ENCODE measurements at regions not wholly inside any gene's neighbourhood (a gene's known extent, or its start where the extent isn't known, plus 50 kb on each side); places are given as distances from the start of the nearest gene placed in this dataset.

- TF ChIP-seq CTCF (IDR thresholded peaks at IDR 0.05; ENCODE audit: borderline replicate concordance, extremely low read depth, insufficient read depth), result no peak
These were observed 168.3 kb downstream of the PIK3R1 start for GRCh38 chr5:68383888-68384310.

GRCh38 chr5:68384936-68385594 lies 169.5 kb downstream of the PIK3R1 start:
- Histone ChIP-seq H3K4me1 (ENCODE audit: control insufficient read depth in 2 of 3, insufficient read depth in 2 of 3, low read depth in 1 of 3, low read length in 3 of 3) (no peaks in the 10 kb centered on the region), H3K27ac (ENCODE audit: low read depth in 2 of 2, low read length in 2 of 2) (no peak overlapping the region), H3K36me3 (ENCODE audit: control insufficient read depth in 2 of 3, insufficient read depth in 3 of 3, low read length in 3 of 3) (no peaks in the 10 kb centered on the region), H3K4me3 (ENCODE audit: low read length in 3 of 3) (no peak overlapping the region), H3K9me3 (ENCODE audit: control insufficient read depth in 2 of 3, insufficient read depth in 1 of 3, low read length in 3 of 3) (no peaks in the 10 kb centered on the region), H3K9ac (ENCODE audit: low read length in 3 of 3) (no peak overlapping the region), H3K27me3 (ENCODE audit: control insufficient read depth, insufficient read depth, low read length) (no peaks in the 10 kb centered on the region)
- no peak for TF ChIP-seq CTCF (IDR thresholded peaks at IDR 0.05; ENCODE audit: borderline replicate concordance, extremely low read depth, insufficient read depth)
- intact Hi-C loops (cut with DNase I), result no loop called here
- FAIRE-seq, result no peak
- DNase-seq, result no peak

More at GRCh38 chr5:68383888-68384310, 168.3 kb downstream of the PIK3R1 start:
- intact Hi-C loops (cut with DNase I), result no loop called here
- Histone ChIP-seq H3K9ac (ENCODE audit: low read length in 3 of 3) (no peak overlapping the region), H3K27ac (ENCODE audit: low read depth in 2 of 2, low read length in 2 of 2) (no peak overlapping the region), H3K4me1 (ENCODE audit: control insufficient read depth in 2 of 3, insufficient read depth in 2 of 3, low read depth in 1 of 3, low read length in 3 of 3) (no peaks in the 10 kb centered on the region), H3K9me3 (ENCODE audit: control insufficient read depth in 2 of 3, insufficient read depth in 1 of 3, low read length in 3 of 3) (no peaks in the 10 kb centered on the region), H3K36me3 (ENCODE audit: control insufficient read depth in 2 of 3, insufficient read depth in 3 of 3, low read length in 3 of 3) (no peaks in the 10 kb centered on the region), H3K4me3 (ENCODE audit: low read length in 3 of 3) (no peak overlapping the region), H3K27me3 (ENCODE audit: control insufficient read depth, insufficient read depth, low read length) (no peaks in the 10 kb centered on the region)
- no peak for FAIRE-seq
- no peak for DNase-seq

- no peak for TF ChIP-seq CTCF (IDR thresholded peaks at IDR 0.05; ENCODE audit: borderline replicate concordance, extremely low read depth, insufficient read depth)
- intact Hi-C loops (cut with DNase I), result no loop called here
- no peak overlapping the region for H3K27ac ChIP-seq (ENCODE audit: low read depth in 2 of 2, low read length in 2 of 2)
- no peaks in the 10 kb centered on the region for H3K9me3 ChIP-seq (ENCODE audit: control insufficient read depth in 2 of 3, insufficient read depth in 1 of 3, low read length in 3 of 3)
- no peaks in the 10 kb centered on the region for H3K36me3 ChIP-seq (ENCODE audit: control insufficient read depth in 2 of 3, insufficient read depth in 3 of 3, low read length in 3 of 3)
- no peak for DNase-seq
- H3K27me3 ChIP-seq (ENCODE audit: control insufficient read depth, insufficient read depth, low read length), result no peaks in the 10 kb centered on the region
- H3K4me1 ChIP-seq (ENCODE audit: control insufficient read depth in 2 of 3, insufficient read depth in 2 of 3, low read depth in 1 of 3, low read length in 3 of 3), result no peaks in the 10 kb centered on the region
- FAIRE-seq, result no peak
- H3K4me3 ChIP-seq (ENCODE audit: low read length in 3 of 3), result no peak overlapping the region
- H3K9ac ChIP-seq (ENCODE audit: low read length in 3 of 3), result no peak overlapping the region
These were observed 170.4 kb downstream of the PIK3R1 start for GRCh38 chr5:68385936-68386335.

Data from kidney (tissue), 13 donors.